ENCODE measurements at regions not wholly inside any gene's neighbourhood (a gene's known extent, or its start where the extent isn't known, plus 50 kb on each side); places are given as distances from the start of the nearest gene placed in this dataset.

DNA sequence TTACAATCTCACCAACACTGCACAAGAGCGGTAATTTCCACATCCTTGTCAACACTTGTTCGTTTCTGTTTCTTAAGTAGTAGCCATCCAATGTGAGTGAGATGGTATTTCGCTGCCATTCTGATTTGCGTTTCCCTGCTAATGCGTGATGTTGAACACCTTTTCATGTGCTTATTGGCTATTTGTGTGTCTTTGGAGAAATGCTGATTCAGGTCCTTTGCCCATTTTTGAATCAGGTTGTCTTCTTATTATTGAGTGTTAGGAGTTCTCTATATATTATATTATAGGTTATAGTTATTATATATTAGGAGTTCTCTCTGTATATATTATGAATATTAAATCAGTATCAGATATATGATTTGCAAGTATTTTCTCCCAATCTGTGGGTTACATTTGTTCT lies 59.9 kb upstream of the IRX4 start:
- DNase-seq (ENCODE audit: insufficient read length, low spot score) (no peak), FAIRE-seq (no peak)

DNA sequence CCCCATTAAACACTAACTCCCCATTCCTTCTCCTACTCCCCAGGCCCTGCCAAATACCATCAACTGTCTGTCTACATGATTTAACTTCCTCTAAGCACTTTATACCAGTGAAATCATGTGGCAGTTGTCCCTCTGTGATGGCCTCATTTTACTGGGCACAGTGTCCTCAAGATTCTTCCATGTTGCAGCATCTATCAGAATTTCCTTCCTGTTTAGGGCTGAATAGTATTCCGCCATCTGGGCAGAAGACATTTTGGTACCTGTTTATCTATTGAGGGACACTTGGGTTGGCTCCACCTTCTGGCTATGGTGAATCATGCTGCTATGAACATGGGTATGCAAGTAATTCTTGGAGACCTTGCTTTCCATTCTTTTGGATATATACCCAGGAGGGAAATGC lies 59.4 kb upstream of the IRX4 start:
- DNase-seq (ENCODE audit: insufficient read length, low spot score): no peak
- no peak for FAIRE-seq

DNA sequence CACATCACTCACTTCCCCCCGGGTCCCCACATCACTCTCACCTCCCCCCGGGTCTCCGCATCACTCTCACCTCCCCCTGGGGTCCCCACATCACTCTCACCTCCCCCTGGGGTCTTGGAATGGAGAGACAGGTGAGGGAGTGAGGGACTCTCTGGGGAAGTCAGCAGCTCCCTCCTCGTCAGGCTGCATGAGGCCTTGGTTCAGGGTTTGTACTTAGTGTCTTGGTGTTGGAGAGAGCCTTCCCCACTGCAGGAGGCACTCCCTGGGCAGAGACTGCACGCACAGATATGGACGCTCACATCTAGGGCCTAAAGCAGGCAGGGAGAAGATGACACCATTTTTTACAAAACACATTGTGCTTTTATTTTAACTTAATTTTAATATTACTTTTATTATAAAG lies 56.5 kb upstream of the IRX4 start:
- FAIRE-seq (no peak), DNase-seq (ENCODE audit: insufficient read length, low spot score) (no peak)

DNA sequence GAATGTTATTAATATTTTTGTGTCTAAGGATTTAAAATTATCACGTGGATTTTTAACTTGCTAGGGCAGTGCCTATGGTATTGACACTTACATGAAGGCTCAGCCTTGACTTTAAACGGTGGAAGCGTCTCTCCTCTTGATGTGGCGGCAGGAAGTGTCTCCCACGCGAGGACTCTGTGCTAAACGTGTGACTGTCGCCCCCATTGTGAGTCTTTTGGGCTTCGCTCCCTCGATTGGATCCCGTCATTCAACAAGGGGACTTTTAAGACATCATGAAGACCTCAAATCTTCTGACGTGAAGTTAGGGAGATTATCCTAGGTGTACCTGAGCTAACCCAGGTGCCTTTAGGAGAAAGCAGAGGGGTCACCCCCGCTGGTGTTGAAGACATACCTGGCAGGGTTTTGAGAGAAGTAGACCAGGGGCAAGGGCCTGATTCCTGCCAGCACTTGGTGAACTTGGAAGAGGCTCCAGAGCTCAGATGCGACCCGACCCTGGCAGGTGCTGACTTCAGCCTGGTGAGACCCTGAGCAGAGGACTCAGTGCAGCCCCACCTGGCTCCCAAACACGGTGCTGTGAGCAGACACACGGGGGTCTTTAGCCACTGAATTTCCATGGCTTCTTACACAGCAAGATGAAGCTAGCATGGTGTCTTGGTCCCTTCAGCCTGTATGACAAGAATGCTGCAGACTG lies 55.7 kb upstream of the IRX4 start:
- DNase-seq (ENCODE audit: insufficient read length, low spot score) (no peak), FAIRE-seq (no peak)

DNA sequence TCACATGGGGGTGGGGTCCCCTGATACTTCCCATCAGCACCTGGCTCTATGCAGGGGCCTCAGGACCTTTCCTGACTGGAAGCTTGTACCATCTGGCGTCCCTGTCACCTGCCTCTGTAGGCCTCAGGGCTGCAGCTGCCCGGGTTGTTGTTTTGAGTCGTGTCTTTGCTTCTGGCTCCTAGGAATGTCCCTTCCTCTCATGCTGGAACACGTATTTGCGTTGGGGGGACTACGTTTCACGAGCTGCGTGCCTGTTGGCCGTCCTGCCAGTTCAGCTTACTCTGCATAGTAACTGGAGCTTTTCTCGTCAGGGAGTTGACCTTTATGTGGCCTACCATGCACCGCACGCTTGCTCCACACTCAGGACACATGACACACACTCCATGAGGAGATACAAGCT lies 54.9 kb upstream of the IRX4 start:
- DNase-seq (ENCODE audit: insufficient read length, low spot score) (no peak), FAIRE-seq (no peak)

DNA sequence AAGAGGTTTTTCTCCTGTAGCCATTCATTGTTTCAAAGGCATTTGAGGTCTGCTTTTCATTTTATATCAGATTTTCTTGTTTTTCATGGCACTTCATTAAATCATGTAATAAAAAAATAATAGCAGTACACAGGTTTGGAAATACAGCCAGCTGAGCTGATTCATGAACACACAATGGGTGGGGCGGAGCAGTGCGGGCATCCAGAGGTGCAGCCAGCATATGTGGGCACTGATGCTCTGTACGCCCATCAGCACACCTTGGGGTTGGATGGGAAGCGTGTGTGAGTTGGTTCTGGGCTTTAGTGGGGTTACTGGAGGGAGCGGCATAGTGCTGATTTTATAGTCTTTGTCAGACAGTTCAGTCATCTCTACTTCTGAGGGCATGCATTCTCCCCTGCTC lies 54.2 kb upstream of the IRX4 start:
- no peak for FAIRE-seq
- no peak for DNase-seq (ENCODE audit: insufficient read length, low spot score)

DNA sequence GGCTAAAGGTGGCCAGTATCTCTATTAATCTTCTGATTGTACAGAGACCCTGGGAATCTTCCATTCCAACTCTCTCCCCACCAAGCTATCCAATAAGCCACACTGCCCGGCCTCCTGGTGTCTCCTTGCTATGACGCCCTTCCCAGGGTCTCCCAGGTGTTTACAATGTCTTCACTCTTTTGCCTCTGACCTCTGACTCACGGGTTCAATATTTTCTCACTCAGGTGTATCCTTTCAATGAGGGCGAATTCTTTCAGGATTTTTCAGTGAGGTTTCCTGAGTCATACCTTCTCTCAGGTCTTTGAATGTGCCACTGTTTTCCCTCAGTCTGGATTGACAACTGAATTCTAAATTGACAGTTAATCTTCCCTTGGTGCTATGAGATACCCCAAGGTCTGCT lies 53.7 kb upstream of the IRX4 start:
- DNase-seq (ENCODE audit: insufficient read length, low spot score) (no peak), FAIRE-seq (no peak)

DNA sequence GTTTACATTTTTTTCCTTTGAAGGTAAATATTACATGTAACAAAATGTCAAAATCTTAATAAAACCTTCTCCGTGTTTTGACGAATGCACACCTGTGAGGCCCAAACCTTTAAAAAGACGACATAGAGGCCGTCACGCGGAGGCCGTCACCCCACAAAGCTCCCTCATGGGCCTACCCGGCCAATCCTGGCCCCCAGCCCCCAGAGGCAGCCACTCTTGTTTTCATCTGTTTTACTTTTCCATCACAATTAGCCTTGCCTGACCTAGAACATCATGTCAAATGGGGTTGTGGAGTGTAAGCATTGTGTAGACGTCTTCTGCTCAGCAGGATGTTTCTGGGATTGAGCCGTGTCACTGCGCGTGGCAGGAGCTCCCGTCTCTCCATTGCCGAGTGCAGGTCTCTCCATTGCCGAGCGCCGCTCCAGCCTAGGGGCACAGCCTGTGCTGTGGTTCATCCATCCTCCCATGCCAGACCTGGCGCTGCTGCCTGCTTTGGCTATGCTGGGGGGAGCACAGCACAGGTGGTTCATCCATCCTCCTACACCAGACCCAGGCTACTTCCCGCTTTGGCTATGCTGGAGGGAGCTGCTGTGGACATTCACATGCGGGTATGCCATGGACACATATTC lies 52.2 kb upstream of the IRX4 start:
- no peak for FAIRE-seq

DNA sequence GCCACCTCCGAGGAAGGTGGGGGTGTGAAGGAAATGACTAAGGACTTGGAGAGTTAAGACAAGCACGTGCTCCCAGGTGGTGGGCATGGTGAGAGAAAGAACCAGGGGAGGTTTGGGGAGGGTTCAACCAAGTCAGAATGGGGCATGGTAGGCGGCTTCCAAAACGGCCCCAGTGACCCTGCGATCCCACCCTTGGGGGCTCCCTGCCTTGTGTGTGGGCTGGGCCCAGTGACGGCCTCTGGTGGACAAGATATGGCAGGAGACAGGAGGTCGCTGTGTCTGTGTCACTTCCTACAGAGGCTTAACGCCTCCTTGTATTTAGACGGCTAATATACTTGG lies 51.3 kb upstream of the IRX4 start:
- no peak for FAIRE-seq
- no peak for DNase-seq (ENCODE audit: insufficient read length, low spot score)

More for the DNA sequence above, 52.2 kb upstream of the IRX4 start:
- DNase-seq (ENCODE audit: insufficient read length, low spot score): no peak

DNA sequence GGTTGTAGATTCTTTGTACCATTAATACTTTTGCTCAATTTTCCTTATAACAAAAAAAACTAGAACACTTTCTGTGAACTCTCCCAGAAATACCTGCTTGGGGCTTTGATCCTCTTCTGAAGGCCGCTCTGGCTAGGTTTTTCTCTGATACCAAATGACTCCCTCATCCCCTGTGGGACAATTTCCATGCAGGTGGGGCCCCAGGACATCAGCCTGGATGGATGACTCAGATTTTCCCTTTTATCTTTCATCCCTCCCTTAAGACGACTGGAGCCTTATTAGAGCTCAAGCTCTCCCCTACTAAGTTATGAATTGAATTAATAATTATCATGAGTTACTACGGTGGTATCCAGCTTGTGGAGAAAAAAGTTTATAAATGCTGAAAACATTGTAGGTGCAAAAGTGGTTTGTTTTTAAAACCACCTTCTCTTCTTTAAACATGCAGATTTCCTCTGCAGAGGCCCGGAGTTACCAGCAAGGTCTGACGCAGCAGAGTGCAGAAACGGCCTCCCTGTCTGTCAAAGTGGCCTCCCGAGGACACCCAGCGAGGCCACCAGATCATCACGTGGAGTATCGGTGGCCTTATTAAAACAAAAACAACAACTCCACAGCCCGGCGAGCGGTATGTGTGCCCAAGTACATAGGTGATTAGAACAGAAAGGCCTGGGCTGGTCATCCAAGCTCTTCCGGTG lies 50.8 kb upstream of the IRX4 start:
- FAIRE-seq (no peak), DNase-seq (ENCODE audit: insufficient read length, low spot score) (no peak)
